ENCODE measurements at regions not wholly inside any gene's neighbourhood (a gene's known extent, or its start where the extent isn't known, plus 50 kb on each side); places are given as distances from the start of the nearest gene placed in this dataset.

DNA sequence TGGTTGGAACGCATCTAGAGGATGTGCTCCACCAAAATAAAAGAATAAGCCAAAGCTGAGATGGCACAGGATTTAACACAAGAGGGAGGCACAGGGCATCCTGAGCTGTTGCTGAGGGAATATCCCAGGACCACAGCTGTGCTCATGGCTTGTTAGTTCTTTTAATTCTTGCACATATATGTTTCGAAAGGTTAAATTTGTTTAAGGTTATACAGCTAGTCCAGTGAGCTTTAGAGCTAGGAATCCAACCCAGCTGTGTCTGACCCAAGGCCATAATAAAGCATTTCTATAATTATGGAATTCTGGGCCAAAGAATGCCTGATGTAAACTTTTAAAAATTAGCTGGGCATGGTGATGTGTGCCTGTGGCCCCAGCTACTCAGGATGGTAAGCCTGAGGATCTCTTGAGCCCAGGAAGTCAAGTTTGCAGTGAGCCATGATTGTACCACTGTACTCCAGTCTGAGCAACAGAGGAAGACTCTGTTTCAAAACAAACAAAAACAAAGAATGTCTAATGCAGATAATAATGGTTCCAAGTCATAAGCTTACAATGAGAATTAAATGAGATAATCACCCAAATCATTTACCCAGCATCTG is 66.4 kb upstream of the CCBE1 start:
- no peak for TF ChIP-seq CTCF (conservative IDR thresholded peaks at IDR 0.05)
- TF ChIP-seq EZH2 (IDR thresholded peaks at IDR 0.05; ENCODE audit: low read depth): no peak
